ENCODE measurements at regions not wholly inside any gene's neighbourhood (a gene's known extent, or its start where the extent isn't known, plus 50 kb on each side); places are given as distances from the start of the nearest gene placed in this dataset.

- peaks cover 20% of the 10 kb centered on the region for H3K27me3 Mint-ChIP-seq (ENCODE audit: low read depth)
These were observed 96.1 kb upstream of the DNAH5 start for GRCh38 chr5:14040542-14040941.

DNA sequence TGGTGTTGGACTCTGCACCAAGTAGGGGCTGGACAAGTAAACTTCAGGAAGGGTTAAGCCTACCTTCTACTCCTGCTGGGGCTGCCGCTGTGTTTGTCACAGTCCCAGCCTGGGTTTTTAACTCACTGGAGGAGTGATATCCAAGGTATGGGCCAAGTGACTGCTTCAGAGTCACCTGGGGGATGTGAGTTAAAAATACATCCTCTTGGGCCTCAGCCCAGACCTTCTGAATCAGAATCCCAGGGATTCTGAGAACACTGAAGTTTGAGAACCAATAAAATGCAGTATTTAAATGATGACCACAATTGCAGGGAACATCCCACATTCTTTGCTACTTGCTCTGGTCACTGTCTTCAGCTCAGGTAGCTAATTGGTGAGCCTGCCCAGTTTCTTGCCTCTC, 95.1 kb upstream of the DNAH5 start:
- no peak overlapping the region for H3K27ac Mint-ChIP-seq
- POLR2A ChIA-PET, result no interaction called here
- peaks cover 50% of the 10 kb centered on the region for H3K4me1 Mint-ChIP-seq
- DNase-seq (ENCODE audit: low spot score) (no peak), ATAC-seq (no peak)
- CTCF ChIA-PET, result no interaction called here
- no peaks in the 10 kb centered on the region for H3K36me3 Mint-ChIP-seq
- TF ChIP-seq KAT7 (CRISPR knock-in tag; IDR thresholded peaks at IDR 0.05; ENCODE audit: borderline replicate concordance), result no peak
- no peak for TF ChIP-seq ESRRA (CRISPR knock-in tag; IDR thresholded peaks at IDR 0.05; ENCODE audit: borderline replicate concordance)
- TF ChIP-seq NFATC4 (CRISPR knock-in tag; IDR thresholded peaks at IDR 0.05), result no peak
- TF ChIP-seq, protein P1, sequence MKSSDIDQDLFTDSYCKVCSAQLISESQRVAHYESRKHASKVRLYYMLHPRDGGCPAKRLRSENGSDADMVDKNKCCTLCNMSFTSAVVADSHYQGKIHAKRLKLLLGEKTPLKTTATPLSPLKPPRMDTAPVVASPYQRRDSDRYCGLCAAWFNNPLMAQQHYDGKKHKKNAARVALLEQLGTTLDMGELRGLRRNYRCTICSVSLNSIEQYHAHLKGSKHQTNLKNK (CRISPR knock-in tag; IDR thresholded peaks at IDR 0.05), result no peak
- TF ChIP-seq EMX1 (CRISPR knock-in tag; IDR thresholded peaks at IDR 0.05), result no peak
- TF ChIP-seq, protein P2, sequence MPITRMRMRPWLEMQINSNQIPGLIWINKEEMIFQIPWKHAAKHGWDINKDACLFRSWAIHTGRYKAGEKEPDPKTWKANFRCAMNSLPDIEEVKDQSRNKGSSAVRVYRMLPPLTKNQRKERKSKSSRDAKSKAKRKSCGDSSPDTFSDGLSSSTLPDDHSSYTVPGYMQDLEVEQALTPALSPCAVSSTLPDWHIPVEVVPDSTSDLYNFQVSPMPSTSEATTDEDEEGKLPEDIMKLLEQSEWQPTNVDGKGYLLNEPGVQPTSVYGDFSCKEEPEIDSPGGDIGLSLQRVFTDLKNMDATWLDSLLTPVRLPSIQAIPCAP (CRISPR knock-in tag; IDR thresholded peaks at IDR 0.05), result no peak
- H3K4me3 Mint-ChIP-seq, result no peak overlapping the region
- no peaks in the 10 kb centered on the region for H3K9me3 Mint-ChIP-seq
- H3K27me3 Mint-ChIP-seq (ENCODE audit: low read depth), result peaks cover 30% of the 10 kb centered on the region

More at GRCh38 chr5:14040542-14040941, 96.1 kb upstream of the DNAH5 start:
- DNase-seq (ENCODE audit: low spot score) (no peak), ATAC-seq (no peak)
- H3K4me3 Mint-ChIP-seq, result no peak overlapping the region
- no peak for TF ChIP-seq PRDM15 (CRISPR knock-in tag; IDR thresholded peaks at IDR 0.05)
- no peak for TF ChIP-seq ZNF263 (CRISPR knock-in tag; IDR thresholded peaks at IDR 0.05; ENCODE audit: low read depth)
- H3K9me3 Mint-ChIP-seq, result no peaks in the 10 kb centered on the region
- ChIA-PET POLR2A (no interaction called here), CTCF (no interaction called here)
- H3K36me3 Mint-ChIP-seq, result no peaks in the 10 kb centered on the region
- peaks cover 40% of the 10 kb centered on the region for H3K4me1 Mint-ChIP-seq
- H3K27ac Mint-ChIP-seq, result no peak overlapping the region

- H3K4me3 Mint-ChIP-seq, result no peak overlapping the region
- no peak overlapping the region for H3K27ac Mint-ChIP-seq
- POLR2A ChIA-PET, result no interaction called here
- TF ChIP-seq KAT7 (CRISPR knock-in tag; IDR thresholded peaks at IDR 0.05; ENCODE audit: borderline replicate concordance) (no peak), NR2C2 (CRISPR knock-in tag; IDR thresholded peaks at IDR 0.05) (no peak), ZNF416 (CRISPR knock-in tag; IDR thresholded peaks at IDR 0.05) (no peak), MYBL2 (CRISPR knock-in tag; IDR thresholded peaks at IDR 0.05) (no peak), HMGXB4 (CRISPR knock-in tag; IDR thresholded peaks at IDR 0.05) (no peak), JAZF1 (CRISPR knock-in tag; IDR thresholded peaks at IDR 0.05) (no peak), ETV6 (CRISPR knock-in tag; IDR thresholded peaks at IDR 0.05) (no peak), ELF4 (CRISPR knock-in tag; IDR thresholded peaks at IDR 0.05; ENCODE audit: low read depth) (no peak)
- TF ChIP-seq, protein P3, sequence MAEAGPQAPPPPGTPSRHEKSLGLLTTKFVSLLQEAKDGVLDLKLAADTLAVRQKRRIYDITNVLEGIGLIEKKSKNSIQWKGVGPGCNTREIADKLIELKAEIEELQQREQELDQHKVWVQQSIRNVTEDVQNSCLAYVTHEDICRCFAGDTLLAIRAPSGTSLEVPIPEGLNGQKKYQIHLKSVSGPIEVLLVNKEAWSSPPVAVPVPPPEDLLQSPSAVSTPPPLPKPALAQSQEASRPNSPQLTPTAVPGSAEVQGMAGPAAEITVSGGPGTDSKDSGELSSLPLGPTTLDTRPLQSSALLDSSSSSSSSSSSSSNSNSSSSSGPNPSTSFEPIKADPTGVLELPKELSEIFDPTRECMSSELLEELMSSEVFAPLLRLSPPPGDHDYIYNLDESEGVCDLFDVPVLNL (CRISPR knock-in tag; IDR thresholded peaks at IDR 0.05; ENCODE audit: borderline replicate concordance, low read depth), result no peak
- TF ChIP-seq, protein P4, sequence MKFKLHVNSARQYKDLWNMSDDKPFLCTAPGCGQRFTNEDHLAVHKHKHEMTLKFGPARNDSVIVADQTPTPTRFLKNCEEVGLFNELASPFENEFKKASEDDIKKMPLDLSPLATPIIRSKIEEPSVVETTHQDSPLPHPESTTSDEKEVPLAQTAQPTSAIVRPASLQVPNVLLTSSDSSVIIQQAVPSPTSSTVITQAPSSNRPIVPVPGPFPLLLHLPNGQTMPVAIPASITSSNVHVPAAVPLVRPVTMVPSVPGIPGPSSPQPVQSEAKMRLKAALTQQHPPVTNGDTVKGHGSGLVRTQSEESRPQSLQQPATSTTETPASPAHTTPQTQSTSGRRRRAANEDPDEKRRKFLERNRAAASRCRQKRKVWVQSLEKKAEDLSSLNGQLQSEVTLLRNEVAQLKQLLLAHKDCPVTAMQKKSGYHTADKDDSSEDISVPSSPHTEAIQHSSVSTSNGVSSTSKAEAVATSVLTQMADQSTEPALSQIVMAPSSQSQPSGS (CRISPR knock-in tag; IDR thresholded peaks at IDR 0.05; ENCODE audit: borderline replicate concordance, low read depth), result no peak
- TF ChIP-seq, protein P5, sequence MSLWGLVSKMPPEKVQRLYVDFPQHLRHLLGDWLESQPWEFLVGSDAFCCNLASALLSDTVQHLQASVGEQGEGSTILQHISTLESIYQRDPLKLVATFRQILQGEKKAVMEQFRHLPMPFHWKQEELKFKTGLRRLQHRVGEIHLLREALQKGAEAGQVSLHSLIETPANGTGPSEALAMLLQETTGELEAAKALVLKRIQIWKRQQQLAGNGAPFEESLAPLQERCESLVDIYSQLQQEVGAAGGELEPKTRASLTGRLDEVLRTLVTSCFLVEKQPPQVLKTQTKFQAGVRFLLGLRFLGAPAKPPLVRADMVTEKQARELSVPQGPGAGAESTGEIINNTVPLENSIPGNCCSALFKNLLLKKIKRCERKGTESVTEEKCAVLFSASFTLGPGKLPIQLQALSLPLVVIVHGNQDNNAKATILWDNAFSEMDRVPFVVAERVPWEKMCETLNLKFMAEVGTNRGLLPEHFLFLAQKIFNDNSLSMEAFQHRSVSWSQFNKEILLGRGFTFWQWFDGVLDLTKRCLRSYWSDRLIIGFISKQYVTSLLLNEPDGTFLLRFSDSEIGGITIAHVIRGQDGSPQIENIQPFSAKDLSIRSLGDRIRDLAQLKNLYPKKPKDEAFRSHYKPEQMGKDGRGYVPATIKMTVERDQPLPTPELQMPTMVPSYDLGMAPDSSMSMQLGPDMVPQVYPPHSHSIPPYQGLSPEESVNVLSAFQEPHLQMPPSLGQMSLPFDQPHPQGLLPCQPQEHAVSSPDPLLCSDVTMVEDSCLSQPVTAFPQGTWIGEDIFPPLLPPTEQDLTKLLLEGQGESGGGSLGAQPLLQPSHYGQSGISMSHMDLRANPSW (CRISPR knock-in tag; conservative IDR thresholded peaks at IDR 0.05; ENCODE audit: low read depth), result no peak
- TF ChIP-seq, protein P6, sequence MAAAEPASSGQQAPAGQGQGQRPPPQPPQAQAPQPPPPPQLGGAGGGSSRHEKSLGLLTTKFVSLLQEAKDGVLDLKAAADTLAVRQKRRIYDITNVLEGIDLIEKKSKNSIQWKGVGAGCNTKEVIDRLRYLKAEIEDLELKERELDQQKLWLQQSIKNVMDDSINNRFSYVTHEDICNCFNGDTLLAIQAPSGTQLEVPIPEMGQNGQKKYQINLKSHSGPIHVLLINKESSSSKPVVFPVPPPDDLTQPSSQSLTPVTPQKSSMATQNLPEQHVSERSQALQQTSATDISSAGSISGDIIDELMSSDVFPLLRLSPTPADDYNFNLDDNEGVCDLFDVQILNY (CRISPR knock-in tag; IDR thresholded peaks at IDR 0.05), result no peak
These were observed 94.6 kb upstream of the DNAH5 start for GRCh38 chr5:14039063-14039462.

More at GRCh38 chr5:14039063-14039462, 94.6 kb upstream of the DNAH5 start:
- H3K27me3 Mint-ChIP-seq (ENCODE audit: low read depth), result peaks cover 35% of the 10 kb centered on the region
- ATAC-seq (no peak), DNase-seq (ENCODE audit: low spot score) (no peak)
- H3K9me3 Mint-ChIP-seq, result peaks cover 3% of the 10 kb centered on the region; the same call in 1 of the 2 replicates
- H3K36me3 Mint-ChIP-seq, result no peaks in the 10 kb centered on the region
- H3K4me1 Mint-ChIP-seq, result peaks cover 54% of the 10 kb centered on the region
- CTCF ChIA-PET, result no interaction called here

All from WTC11 (cell line).